ENCODE measurements at regions not wholly inside any gene's neighbourhood (a gene's known extent, or its start where the extent isn't known, plus 50 kb on each side); places are given as distances from the start of the nearest gene placed in this dataset.

GRCh38 chr15:36004891-36005490 lies 459.0 kb upstream of the DPH6 start:
- Histone ChIP-seq H3K4me1 (no peaks in the 10 kb centered on the region), H3K27ac (no peak overlapping the region), H3K27me3 (no peaks in the 10 kb centered on the region), H3K9me3 (no peaks in the 10 kb centered on the region), H3K36me3 (no peaks in the 10 kb centered on the region), H3K4me3 (no peak overlapping the region)
- TF ChIP-seq POLR2A (IDR thresholded peaks at IDR 0.05) (no peak), CTCF (IDR thresholded peaks at IDR 0.05) (no peak)
- DNase-seq, result no peak
- intact Hi-C loops (cut with DNase I; ENCODE audit: low total_unique reads), result no loop called here

GRCh38 chr15:36005542-36005941 lies 459.6 kb upstream of the DPH6 start:
- Histone ChIP-seq H3K9me3 (no peaks in the 10 kb centered on the region), H3K27ac (no peak overlapping the region), H3K4me1 (no peaks in the 10 kb centered on the region), H3K27me3 (no peaks in the 10 kb centered on the region), H3K36me3 (no peaks in the 10 kb centered on the region), H3K4me3 (no peak overlapping the region)
- intact Hi-C loops (cut with DNase I; ENCODE audit: low total_unique reads), result no loop called here
- no peak for DNase-seq
- TF ChIP-seq POLR2A (IDR thresholded peaks at IDR 0.05) (no peak), CTCF (IDR thresholded peaks at IDR 0.05) (no peak)

- intact Hi-C loops (cut with DNase I; ENCODE audit: low total_unique reads), result no loop called here
- H3K9me3 ChIP-seq, result no peaks in the 10 kb centered on the region
- TF ChIP-seq CTCF (IDR thresholded peaks at IDR 0.05) (no peak), POLR2A (IDR thresholded peaks at IDR 0.05) (no peak)
- no peak for DNase-seq
- no peak overlapping the region for H3K4me3 ChIP-seq
- H3K36me3 ChIP-seq, result no peaks in the 10 kb centered on the region
- no peaks in the 10 kb centered on the region for H3K27me3 ChIP-seq
- H3K27ac ChIP-seq, result no peak overlapping the region
- no peaks in the 10 kb centered on the region for H3K4me1 ChIP-seq
Observed at GRCh38 chr15:36007699-36008098, 461.7 kb upstream of the DPH6 start.

GRCh38 chr15:36008719-36009118 lies 462.8 kb upstream of the DPH6 start:
- DNase-seq, result no peak
- Histone ChIP-seq H3K4me3 (no peak overlapping the region), H3K36me3 (no peaks in the 10 kb centered on the region), H3K27ac (no peak overlapping the region), H3K9me3 (no peaks in the 10 kb centered on the region), H3K27me3 (no peaks in the 10 kb centered on the region), H3K4me1 (no peaks in the 10 kb centered on the region)
- no peak for TF ChIP-seq CTCF (IDR thresholded peaks at IDR 0.05)
- intact Hi-C loops (cut with DNase I; ENCODE audit: low total_unique reads), result no loop called here

GRCh38 chr15:36024031-36024688 lies 478.2 kb upstream of the DPH6 start:
- H3K27me3 ChIP-seq, result no peaks in the 10 kb centered on the region
- no peaks in the 10 kb centered on the region for H3K9me3 ChIP-seq
- H3K4me3 ChIP-seq, result no peak overlapping the region
- no peaks in the 10 kb centered on the region for H3K4me1 ChIP-seq
- intact Hi-C loops (cut with DNase I; ENCODE audit: low total_unique reads), result no loop called here
- TF ChIP-seq CTCF (IDR thresholded peaks at IDR 0.05), result no peak
- no peak for TF ChIP-seq POLR2A (IDR thresholded peaks at IDR 0.05)
- no peaks in the 10 kb centered on the region for H3K36me3 ChIP-seq
- H3K27ac ChIP-seq, result peak overlapping the region in 1 of 2 donors; percentile 28
- peak; percentile 19 to 27 for DNase-seq
